GM18909 (cell line): ENCODE measurements at regions not wholly inside any gene's neighbourhood (a gene's known extent, or its start where the extent isn't known, plus 50 kb on each side); places are given as distances from the start of the nearest gene placed in this dataset.

Source experiments
- ATAC-seq: cut with Tn5 transposase; IDR thresholded peaks from one replicate; pipeline ENCODE4 v1.9.1; 2021; ENCODE audit warnings: mild to moderate bottlenecking; ENCODE audit not compliant: unreplicated experiment, poor library complexity

GRCh38 chr10:10626734-10627133 lies 390.9 kb upstream of the CELF2 start:
- no peak for ATAC-seq

- no peak for ATAC-seq
Observed at GRCh38 chr10:10627414-10627813, 390.3 kb upstream of the CELF2 start.

GRCh38 chr10:10629512-10629911 lies 388.2 kb upstream of the CELF2 start:
- ATAC-seq = no peak

GRCh38 chr10:10630281-10630680 lies 387.4 kb upstream of the CELF2 start:
- ATAC-seq = no peak

- no peak for ATAC-seq
Observed at GRCh38 chr10:10630782-10631181, 386.9 kb upstream of the CELF2 start.

- no peak for ATAC-seq
Observed at GRCh38 chr10:10642189-10642588, 375.5 kb upstream of the CELF2 start.

GRCh38 chr10:10642751-10643150 lies 374.9 kb upstream of the CELF2 start:
- ATAC-seq = no peak

GRCh38 chr10:10644008-10644646 lies 373.5 kb upstream of the CELF2 start:
- no peak for ATAC-seq

GRCh38 chr10:10644676-10645385 lies 372.8 kb upstream of the CELF2 start:
- ATAC-seq = no peak

- no peak for ATAC-seq
Observed at GRCh38 chr10:10647331-10647730, 370.3 kb upstream of the CELF2 start.

GRCh38 chr10:10657139-10657760 lies 360.4 kb upstream of the CELF2 start:
- no peak for ATAC-seq

GRCh38 chr10:10658172-10658785 lies 359.4 kb upstream of the CELF2 start:
- ATAC-seq = no peak

- no peak for ATAC-seq
Observed at GRCh38 chr10:10660054-10660453, 357.6 kb upstream of the CELF2 start.

GRCh38 chr10:10661176-10661575 lies 356.5 kb upstream of the CELF2 start:
- no peak for ATAC-seq

- no peak for ATAC-seq
Observed at GRCh38 chr10:10662716-10663408, 354.8 kb upstream of the CELF2 start.

- ATAC-seq = no peak
Observed at GRCh38 chr10:10663622-10664021, 354.1 kb upstream of the CELF2 start.

GRCh38 chr10:10665750-10666149 lies 351.9 kb upstream of the CELF2 start:
- no peak for ATAC-seq

- no peak for ATAC-seq
Observed at GRCh38 chr10:10667466-10667865, 350.2 kb upstream of the CELF2 start.

- ATAC-seq = no peak
Observed at GRCh38 chr10:10676972-10677371, 340.7 kb upstream of the CELF2 start.

- peak; percentile 86 for ATAC-seq
Observed at GRCh38 chr10:10677479-10677878, 340.2 kb upstream of the CELF2 start.

- no peak for ATAC-seq
Observed at GRCh38 chr10:10680496-10680895, 337.2 kb upstream of the CELF2 start.
